ENCODE measurements at regions not wholly inside any gene's neighbourhood (a gene's known extent, or its start where the extent isn't known, plus 50 kb on each side); places are given as distances from the start of the nearest gene placed in this dataset.

DNA sequence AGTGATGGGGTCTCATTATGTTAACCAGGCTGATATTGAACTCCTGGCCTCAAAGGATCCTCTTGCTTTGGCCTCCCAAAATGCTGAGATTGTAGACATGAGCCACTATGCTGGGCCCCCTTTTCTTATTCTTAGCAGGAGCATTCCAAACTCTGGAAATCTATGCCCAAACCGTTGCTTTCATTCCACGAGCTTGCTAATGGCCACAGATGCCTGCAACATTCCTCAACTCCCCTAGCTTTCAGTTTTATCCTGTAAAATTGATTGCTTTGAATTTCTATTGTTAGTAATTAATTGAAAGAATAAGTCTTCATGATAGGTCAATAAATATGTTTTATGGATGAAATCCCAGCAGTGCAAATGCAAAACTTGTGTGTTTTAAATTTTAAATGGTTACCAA, 564.8 kb upstream of the WWC1 start:
- no peak for DNase-seq

DNA sequence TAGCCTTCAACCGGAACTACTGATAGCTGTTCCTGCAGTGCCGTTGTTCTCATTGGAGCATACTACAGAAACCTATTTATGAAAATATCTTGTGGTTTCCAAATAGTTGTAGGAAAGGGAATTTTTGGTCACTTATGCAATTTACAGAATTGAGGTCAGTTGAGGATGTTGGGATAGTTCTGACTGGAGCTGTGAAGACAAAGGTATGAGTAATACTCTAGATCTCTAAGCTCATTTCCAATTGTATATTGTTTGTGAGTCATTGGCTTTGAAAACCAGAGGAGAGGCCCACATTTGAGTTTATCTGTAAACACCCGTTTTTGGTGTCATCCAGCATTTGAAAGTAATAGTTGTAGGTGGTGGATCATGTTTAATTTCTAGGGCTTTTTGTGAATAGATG, 561.3 kb upstream of the WWC1 start:
- no peak for DNase-seq

DNA sequence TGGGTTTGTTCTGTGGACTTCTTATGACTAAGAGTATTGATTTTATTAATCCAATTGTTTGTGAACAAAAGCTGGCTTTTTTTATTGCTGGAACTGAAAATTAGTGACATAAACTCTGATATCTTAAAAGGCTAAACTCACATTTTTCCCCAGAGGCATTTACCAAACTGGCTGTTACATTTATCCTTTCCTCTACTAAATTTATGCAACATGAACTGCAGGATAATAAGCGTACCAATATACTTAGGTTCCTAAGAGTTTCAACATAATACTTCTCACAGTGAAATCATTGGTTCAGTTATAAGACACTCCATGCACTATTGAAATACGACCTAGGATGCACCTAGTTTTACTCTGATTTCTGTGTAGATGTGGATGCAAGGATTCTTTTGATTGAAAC, 560.8 kb upstream of the WWC1 start:
- no peak for DNase-seq

DNA sequence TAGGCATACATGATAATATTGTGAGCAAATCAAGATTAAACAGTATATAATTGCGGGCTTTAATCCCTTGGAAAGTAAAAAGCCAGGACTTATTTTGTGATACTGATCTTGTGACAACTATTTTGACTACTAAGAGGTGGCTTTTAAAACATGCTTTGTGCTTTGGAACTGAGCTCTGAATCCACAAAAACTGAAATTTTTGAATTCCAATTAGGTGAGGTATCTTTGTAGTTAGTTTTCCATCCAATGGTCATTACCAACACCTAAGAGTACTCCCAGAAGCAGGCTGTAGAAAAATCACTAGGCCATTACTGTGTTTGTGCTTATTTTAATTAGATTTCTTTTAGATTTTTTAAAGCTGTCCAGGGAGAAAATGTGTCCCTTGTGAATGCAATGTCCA, 559.5 kb upstream of the WWC1 start:
- no peak for DNase-seq

DNA sequence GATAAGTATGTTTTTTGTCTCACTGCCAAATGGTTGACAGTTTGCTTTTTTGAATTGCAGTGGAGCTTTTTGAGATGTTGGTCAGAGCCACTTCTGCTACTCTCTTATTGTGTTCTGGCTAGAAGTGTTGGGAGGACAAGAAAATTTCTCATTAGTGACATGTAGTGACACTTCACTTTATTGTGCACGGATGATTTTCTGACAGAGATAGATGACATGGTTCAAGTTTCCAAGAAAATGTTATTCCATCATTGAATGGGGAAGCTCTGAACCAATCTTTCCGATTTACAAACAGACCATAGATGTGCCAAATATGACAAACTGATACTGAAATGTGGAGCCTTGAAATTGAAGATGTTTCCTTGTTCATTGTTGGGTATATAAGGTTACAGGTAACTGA, 558.9 kb upstream of the WWC1 start:
- DNase-seq = no peak

DNA sequence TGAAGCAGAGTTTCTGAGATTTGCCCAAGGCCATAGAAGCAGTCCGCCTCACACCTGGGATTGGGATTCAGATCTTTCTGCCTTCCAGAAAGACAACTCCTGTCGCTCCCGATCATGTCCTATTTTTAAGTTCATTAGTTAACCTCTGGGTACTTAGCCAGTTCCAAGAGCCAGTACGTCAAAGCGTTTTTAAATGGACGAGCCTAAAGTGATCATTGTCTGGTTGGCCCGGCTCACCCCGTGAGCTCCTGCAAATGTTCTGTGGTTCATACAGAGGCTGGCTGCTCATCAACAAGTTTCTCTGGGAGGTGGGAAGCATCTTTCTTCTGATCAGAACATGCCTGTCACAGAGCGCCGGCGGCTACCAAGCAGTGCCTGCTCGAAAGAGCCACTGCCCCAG, 554.5 kb upstream of the WWC1 start:
- DNase-seq = no peak

DNA sequence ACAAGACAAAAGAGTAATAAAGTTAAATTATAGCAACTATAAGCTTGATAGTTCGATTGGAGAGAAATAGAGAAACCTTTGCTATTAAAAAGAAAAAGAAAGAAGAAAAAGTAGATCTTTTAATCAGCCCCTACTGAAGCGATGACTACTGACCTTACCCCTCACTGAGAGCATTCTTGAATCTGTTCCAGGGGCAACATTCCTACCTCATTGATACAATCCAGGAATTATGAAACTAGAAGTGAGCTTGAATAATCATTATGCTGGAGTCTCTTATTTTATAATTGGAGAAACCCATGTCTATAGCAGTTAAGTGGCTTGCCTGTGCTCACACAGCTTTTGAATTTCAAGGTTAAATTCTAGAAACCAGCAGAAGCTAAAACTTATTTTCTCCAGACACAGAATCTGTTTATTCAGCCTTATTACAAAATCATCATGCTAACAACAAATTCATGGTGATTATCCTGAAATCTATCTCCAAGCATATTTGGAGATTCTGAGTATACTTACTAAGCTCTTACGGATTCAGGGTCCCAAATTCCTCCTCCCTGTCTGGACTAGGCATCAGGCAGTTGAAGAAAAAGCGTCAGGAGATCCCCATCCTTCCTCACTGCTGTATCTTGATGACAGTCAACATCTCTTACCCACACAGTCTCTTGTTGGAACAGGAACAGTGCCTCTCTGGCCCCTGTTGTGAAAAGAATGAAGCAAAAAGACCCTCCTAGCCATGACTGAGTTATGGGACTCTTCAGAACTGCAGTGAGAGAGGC, 547.6 kb upstream of the WWC1 start:
- DNase-seq = no peak

DNA sequence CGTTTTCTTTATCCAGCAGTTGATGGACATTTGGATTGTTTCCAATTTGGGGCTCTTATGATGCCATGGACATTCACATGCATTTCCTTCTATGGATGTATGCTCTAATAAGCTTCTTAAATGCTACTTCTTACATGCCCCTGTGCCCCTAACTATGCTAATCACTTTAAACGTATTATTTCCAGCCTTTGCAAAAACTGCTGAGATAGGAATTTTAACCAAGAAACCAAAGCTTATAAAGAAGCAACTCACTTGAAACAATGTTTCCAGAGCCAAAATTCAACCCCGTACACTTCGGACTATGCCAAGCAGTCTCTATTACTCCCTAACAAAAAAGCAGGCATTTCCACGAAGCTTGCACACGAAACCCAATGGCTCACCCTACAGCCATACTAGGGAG, 545.6 kb upstream of the WWC1 start:
- no peak for DNase-seq

DNA sequence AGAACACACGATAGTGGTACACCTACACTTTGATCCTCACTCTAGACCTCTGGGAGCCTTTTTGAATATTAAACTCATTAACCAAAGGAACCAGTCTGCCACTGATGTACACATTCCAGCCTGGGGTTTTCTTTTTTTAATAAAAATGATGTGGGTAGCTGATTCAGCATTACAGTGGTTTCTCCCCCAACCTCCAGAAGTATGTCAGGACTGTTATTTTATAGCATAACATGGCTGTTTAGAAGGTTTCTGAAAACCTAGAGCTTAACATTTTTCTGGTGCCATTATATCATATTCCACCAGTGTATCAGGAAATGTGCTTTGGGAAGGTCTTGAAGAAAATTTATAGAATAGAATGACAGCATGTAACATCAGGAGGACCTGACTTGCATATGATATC, 540.9 kb upstream of the WWC1 start:
- DNase-seq = no peak

DNA sequence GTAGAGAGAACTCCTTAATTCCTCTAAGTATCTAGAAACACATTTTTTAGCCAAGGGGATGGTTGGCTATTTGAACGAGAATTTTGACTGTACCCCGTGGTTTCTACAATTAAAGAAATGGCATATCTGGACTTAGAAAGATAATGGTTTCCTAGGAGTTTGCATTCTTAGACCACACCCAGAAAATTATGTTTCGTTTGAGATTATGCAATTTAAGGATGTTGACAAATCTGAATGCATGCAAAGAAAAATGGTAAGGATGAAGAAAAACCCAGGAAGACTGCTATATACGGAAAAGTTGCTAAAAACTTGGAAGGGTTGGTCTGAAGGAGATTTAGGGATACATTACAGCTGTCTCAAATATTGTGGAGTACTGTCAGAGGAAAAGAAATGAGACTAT, 538.5 kb upstream of the WWC1 start:
- no peak for DNase-seq

DNA sequence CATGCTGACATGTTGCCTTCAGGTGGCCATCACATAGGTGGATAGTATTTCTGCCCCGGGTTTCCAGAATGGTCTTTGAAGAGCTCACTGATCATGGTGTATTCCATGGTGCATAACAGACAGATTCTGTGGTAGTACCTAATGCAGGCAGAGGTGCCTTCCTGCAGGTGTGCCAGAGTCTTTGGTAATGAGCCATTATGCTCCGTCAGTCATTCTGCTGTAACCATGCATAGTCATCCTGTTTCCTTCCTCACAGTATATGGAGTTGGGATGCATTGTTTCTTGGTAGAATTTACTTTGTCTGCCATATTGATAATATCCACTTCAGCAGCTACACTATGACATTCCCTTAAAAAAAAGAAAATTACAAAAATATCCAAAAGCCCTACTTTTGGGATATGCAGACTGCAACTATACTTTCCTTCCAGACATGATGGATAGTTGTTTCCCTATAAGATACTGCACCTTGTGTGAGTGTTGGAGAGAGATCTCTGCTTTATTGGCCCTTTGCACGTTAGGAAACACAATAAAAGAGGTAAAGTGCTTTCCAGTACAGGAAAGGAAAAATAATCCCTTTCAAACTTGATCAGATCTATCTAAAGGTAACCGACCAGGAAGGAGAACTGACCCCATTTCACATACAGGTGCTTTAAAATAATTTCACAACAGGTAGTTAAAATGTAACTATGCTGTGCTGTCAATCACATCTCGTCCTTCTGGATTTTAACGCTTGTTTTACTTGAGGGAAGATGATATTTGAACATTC, 537.5 kb upstream of the WWC1 start:
- no peak for DNase-seq

DNA sequence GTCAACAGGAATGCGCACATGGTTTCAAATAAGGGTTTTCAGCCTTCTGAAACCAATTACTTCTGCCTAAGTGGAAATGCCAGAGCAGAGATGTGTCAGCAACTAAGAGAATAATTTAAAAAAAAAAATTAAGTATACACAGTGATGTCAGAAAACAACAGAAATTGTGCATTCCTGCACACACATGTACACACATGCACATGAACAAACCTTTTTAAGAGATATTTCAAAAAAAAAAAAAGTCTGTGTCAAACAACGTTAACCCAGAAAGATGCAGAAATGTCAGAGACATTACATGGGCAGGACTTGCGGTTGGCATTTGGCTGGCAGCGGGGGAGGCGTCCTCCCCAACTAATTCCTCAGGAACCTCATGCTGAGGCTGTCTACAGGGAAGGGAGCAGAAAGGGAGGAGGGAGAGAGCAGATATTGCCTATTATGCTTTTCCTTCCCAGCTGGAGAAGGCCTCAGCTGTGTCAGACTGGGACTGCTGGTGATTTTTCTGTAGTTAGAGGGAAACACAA, 536.9 kb upstream of the WWC1 start:
- no peak for DNase-seq

DNA sequence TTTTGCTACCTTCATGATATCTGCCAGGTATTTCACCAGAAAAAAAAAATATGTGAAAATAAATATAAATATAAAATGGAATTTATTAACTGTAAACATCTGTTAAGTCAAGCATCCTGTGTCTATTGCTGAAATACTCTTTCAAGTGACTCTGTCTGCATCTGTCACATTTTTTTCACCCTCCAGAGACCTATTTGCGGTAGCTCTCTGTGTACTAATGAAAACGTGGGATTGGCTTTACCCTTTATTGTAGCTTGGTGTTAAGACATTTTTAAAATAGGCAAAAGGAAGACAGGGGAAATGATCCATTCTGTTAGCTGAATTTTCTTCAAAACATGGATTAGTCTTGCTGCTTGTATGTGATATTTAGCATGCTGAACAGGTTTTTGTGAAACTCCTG, 536.0 kb upstream of the WWC1 start:
- no peak for DNase-seq

DNA sequence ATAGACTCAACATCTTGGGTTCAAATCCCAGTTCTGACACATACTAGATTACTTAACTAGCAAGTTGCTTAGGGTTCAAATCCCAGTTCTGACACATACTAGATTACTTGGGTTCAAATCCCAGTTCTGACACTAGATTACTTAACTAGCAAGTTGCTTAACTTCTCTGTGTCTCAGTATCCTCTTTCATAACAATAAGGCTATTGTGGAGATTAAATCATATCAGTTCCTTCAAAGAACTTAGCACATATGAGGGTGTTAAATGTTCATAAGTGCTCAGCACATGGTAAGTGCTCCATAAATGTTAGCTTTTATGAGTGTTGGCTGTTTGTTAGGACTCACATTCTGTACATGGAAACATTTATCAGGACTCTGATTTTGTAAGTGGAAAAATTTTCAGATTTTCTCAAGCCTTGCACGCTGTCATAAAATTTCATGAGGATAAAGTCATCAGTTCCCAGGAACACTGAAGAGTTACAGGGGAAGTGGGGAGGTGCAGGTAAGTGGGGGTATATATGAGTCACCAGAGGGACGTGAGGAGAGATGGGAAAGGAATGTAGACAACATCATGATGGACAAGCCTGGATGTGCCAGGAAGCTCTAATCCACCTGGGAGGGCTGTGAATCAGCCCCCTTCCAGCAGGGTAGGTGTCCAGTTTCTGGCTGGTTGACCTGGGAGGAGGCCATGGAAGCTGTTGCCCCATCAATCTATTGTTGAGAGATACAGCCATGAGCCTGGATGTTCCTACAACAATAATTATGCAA, 532.2 kb upstream of the WWC1 start:
- DNase-seq = no peak

DNA sequence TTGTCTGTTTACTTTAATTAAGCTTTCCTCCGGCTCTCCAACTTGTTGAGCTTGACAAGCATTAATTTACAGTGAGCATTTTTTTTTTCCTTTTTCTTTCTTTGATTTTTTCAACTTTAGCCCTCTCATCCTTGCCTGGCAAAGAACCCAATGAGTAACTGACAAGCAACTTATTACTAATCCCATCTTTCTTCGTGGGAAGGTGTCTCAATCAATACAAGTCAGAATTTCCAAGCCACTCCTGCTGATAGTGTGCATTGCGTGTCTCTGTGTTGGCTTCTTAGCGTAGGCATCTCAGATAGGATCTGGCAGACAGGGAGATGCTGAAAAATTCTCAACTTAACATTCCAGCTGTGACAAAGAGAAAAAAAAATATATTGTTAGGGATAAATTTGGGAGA, 527.7 kb upstream of the WWC1 start:
- DNase-seq = no peak

DNA sequence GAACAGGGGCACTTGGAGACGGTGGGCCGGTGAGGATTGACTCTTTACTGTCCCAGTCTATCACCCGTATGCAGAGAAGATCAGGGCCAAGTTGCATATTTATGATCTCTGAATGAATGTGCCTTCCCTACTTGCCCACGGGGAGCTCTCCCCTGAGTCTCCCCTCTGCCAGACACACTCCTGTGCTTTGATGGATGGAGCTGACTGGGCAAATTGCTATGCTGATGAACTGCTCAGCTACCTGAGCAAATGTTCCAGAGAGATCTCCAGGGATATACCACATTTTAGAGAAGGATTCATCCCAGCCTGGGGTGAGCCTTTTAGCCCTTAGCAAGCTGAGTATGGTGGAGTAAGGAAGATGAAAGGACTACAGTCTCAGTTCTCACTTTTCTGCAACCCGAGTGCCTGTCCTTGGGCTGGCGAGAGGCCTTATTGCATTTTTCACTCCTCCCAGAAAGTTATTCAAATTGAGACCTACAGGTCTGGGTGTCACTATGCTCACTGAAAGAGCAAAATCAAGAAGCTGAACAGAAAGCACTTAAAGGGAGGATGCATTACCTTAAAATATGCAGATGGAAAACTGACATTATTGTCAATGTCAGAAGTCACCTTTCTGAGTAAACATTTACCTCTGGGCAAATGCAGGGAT, 526.7 kb upstream of the WWC1 start:
- no peak for DNase-seq

DNA sequence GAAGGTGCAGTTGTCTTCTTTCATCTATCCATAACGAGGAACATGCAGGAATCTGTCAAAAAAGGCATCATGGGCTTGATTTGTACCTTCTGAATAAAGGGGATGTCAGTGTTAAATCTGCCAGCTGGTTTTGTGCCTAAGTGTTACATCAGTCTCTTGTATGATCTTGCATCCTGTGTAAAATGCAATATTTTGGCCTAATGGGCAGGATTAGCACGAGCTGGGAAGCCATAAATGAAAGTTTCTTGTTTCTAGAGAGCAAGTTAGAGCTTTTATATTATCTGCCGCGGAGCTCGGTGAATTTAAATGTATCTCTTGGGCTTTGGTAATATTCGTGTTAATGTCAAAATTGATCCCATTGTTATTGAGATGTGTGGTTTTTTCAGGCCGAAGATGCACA, 526.1 kb upstream of the WWC1 start:
- DNase-seq = no peak

DNA sequence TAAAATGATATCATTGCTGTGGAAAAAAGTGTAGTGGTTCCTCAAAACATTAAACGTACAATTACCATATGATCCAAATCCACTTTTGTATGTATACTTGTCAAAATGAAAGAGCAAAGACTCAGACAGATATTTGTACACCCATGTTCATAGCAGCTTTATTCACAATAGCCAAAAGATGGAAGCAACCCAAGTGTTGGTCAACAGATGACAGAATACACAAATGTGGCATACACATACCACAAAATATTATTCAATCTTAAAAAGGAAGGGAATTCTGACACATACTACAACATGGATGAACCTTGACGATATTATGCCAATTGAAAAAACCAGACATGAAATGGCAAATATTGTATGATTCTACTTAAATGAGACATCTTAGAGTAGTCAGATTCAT, 524.5 kb upstream of the WWC1 start:
- no peak for DNase-seq

DNA sequence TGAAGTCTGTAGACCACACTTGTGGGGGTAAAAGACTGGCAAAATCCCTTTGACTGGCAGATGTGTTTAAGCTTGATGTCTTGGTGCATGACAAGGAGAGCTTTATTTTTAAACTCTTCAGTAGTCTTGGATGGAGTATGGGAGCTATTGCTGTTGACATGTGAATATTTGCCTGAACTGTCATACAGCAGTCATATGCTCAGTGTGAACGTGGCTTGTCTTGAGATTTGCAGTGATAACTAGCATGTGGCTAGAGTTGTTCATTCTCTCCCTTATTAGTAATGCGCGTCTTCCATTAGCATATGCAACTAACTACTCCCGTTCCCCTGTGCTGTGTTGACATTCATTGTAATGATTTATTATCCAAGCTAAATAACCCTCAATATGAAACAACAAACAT, 523.6 kb upstream of the WWC1 start:
- DNase-seq = no peak

DNA sequence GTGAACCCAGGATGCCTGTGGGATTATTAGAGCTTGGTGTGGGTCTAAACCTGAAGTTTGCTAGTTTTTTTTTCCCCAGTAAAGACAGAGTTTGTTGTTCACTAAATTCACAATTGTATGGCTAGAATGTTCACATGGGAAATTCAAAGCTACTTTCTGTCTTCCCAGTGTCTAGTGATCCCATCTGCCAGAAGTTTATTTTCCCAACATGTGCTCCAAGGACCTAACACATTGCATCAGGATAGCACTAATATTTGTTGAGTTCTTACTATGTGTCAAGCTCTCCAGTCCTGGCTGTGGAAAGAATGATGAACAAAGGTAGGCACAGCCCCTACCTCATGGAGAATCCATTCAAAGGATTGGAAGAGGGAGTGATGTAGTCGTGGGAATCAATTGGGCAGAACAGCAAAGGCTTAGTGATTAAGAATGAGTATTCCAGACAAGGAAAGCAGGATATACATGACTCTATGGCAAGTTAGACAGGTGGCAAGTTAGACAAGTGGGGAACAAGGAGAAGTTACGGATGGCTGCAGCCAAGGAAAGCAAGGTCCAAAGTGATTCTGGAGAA, 521.5 kb upstream of the WWC1 start:
- DNase-seq = no peak

DNA sequence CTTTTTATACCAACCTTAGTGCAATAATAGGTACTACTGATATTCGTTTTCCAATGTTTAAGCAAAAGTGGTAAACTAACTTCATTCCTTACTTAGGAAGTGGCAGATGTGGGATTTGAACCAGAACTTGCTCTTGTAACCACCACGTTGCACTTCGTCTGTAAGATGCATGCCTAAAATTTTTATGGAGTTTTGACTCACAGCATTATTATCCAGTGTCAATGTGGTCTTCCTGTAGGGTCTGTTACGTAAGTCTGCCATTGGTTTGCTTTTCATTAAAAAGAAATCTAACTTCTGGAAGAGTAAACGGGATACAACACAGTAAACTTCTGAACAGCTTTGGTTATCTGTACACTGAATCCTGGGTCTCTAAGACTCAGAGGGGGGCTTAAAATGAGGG, 521.0 kb upstream of the WWC1 start:
- no peak for DNase-seq

DNA sequence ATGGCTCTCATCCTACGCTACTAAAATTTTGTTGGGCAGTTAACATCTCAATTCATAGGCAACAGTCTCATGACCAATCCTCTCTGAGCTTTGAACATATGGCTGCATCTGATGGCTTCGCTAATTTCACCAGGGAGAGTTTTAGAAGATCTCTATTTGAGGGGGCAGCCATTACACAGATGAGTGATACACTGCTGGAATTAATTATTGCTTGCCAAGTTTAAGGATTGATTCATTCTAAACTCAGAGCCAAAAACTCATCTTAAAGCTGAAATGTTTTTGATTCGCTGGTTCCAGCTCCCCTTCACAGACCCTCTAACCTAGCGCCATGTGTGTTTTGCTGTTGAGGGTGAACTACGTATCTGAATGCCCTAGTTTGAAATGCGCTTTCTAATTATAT, 519.9 kb upstream of the WWC1 start:
- DNase-seq = no peak

Data from NCI-H2029 treated with DMSO at 0.1 percent for 48 hours (cell line).